ENCODE measurements at regions not wholly inside any gene's neighbourhood (a gene's known extent, or its start where the extent isn't known, plus 50 kb on each side); places are given as distances from the start of the nearest gene placed in this dataset.

GRCh38 chr14:42027271-42027670 lies 420.6 kb downstream of the LRFN5 start:
- no peaks in the 10 kb centered on the region for H3K27me3 ChIP-seq (ENCODE audit: control insufficient read depth, insufficient read depth, low read length)
- TF ChIP-seq CTCF (IDR thresholded peaks at IDR 0.05; ENCODE audit: insufficient read depth, low read length, severe bottlenecking): no peak
- FAIRE-seq (no peak), DNase-seq (ENCODE audit: low read depth) (no peak)
- H3K4me3 ChIP-seq (ENCODE audit: low read depth, low read length): no peak overlapping the region
- H3K36me3 ChIP-seq (ENCODE audit: control insufficient read depth, insufficient read depth, low read length): no peaks in the 10 kb centered on the region

GRCh38 chr14:42023452-42023851 lies 416.8 kb downstream of the LRFN5 start:
- Histone ChIP-seq H3K4me3 (ENCODE audit: low read depth, low read length) (no peak overlapping the region), H3K27me3 (ENCODE audit: control insufficient read depth, insufficient read depth, low read length) (no peaks in the 10 kb centered on the region), H3K36me3 (ENCODE audit: control insufficient read depth, insufficient read depth, low read length) (no peaks in the 10 kb centered on the region)
- DNase-seq (ENCODE audit: low read depth) (no peak), FAIRE-seq (no peak)
- TF ChIP-seq CTCF (IDR thresholded peaks at IDR 0.05; ENCODE audit: insufficient read depth, low read length, severe bottlenecking): no peak

- FAIRE-seq (no peak), DNase-seq (ENCODE audit: low read depth) (no peak)
- no peaks in the 10 kb centered on the region for H3K27me3 ChIP-seq (ENCODE audit: control insufficient read depth, insufficient read depth, low read length)
- TF ChIP-seq CTCF (IDR thresholded peaks at IDR 0.05; ENCODE audit: insufficient read depth, low read length, severe bottlenecking): no peak
- H3K36me3 ChIP-seq (ENCODE audit: control insufficient read depth, insufficient read depth, low read length): no peaks in the 10 kb centered on the region
- H3K4me3 ChIP-seq (ENCODE audit: low read depth, low read length): no peak overlapping the region
Observed at GRCh38 chr14:42014301-42014700, 407.6 kb downstream of the LRFN5 start.

- Histone ChIP-seq H3K36me3 (ENCODE audit: control insufficient read depth, insufficient read depth, low read length) (no peaks in the 10 kb centered on the region), H3K27me3 (ENCODE audit: control insufficient read depth, insufficient read depth, low read length) (no peaks in the 10 kb centered on the region), H3K4me3 (ENCODE audit: low read depth, low read length) (no peak overlapping the region)
- FAIRE-seq: no peak
- DNase-seq (ENCODE audit: low read depth): no peak
- TF ChIP-seq CTCF (IDR thresholded peaks at IDR 0.05; ENCODE audit: insufficient read depth, low read length, severe bottlenecking): no peak
Observed at GRCh38 chr14:42013559-42013958, 406.9 kb downstream of the LRFN5 start.

- Histone ChIP-seq H3K4me3 (ENCODE audit: low read depth, low read length) (no peak overlapping the region), H3K27me3 (ENCODE audit: control insufficient read depth, insufficient read depth, low read length) (no peaks in the 10 kb centered on the region), H3K36me3 (ENCODE audit: control insufficient read depth, insufficient read depth, low read length) (no peaks in the 10 kb centered on the region)
- DNase-seq (ENCODE audit: low read depth): no peak
- no peak for FAIRE-seq
- no peak for TF ChIP-seq CTCF (IDR thresholded peaks at IDR 0.05; ENCODE audit: insufficient read depth, low read length, severe bottlenecking)
Observed at GRCh38 chr14:42013153-42013552, 406.5 kb downstream of the LRFN5 start.

GRCh38 chr14:42011221-42011620 lies 404.5 kb downstream of the LRFN5 start:
- no peak for TF ChIP-seq CTCF (IDR thresholded peaks at IDR 0.05; ENCODE audit: insufficient read depth, low read length, severe bottlenecking)
- Histone ChIP-seq H3K27me3 (ENCODE audit: control insufficient read depth, insufficient read depth, low read length) (no peaks in the 10 kb centered on the region), H3K36me3 (ENCODE audit: control insufficient read depth, insufficient read depth, low read length) (no peaks in the 10 kb centered on the region), H3K4me3 (ENCODE audit: low read depth, low read length) (no peak overlapping the region)
- DNase-seq (ENCODE audit: low read depth) (no peak), FAIRE-seq (no peak)
